ENCODE measurements at regions not wholly inside any gene's neighbourhood (a gene's known extent, or its start where the extent isn't known, plus 50 kb on each side); places are given as distances from the start of the nearest gene placed in this dataset.
"Not testable (repeated sequence)": the region's sequence is repeated elsewhere in the genome, so short reads cannot be mapped to it uniquely, and the experiment has no call there.

DNA sequence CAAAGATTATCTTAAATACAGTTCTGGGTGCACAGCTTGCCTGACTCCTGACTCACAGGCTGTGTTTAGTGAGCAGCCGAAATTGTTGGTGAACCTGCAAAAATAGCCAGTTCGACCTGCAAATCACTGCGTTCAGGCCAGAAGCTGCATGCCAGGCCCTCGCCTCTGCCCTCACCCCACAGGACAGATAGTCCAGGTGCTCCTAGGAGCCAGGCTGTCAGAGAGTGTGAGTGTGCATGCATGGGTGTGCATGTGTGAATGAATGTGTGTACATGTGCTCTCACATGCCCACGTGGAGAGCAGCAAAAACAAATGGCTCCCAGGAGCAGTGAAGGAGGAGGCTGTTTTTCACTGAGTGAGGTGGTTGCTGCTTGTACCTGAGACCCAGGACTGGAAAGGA, 131.8 kb downstream of the ABCC12 start:
- Histone ChIP-seq H3K9ac (no peak overlapping the region), H3K36me3 (ENCODE audit: low read depth) (no peaks in the 10 kb centered on the region), H3K79me2 (ENCODE audit: insufficient read depth) (no peaks in the 10 kb centered on the region), H3F3A (ENCODE audit: insufficient read depth) (no peaks in the 10 kb centered on the region), H3K4me1 (ENCODE audit: insufficient read depth) (no peaks in the 10 kb centered on the region), H4K20me1 (ENCODE audit: insufficient read depth) (no peaks in the 10 kb centered on the region), H3K9me2 (ENCODE audit: insufficient read depth) (no peaks in the 10 kb centered on the region), H3K27me3 (replicated peaks; ENCODE audit: insufficient read depth) (peaks cover 13% of the 10 kb centered on the region; the same call in 1 of the 2 replicates), H3K9me3 (ENCODE audit: low read depth) (no peaks in the 10 kb centered on the region), H3K4me3 (no peak overlapping the region), H3K27ac (no peak overlapping the region), H2AFZ (no peak overlapping the region), H3K4me2 (ENCODE audit: unreplicated experiment) (no peak overlapping the region)
- TF ChIP-seq EZH2 (IDR thresholded peaks at IDR 0.05; ENCODE audit: insufficient read depth, poor library complexity, severe bottlenecking) (no peak), EZH2phosphoT487 (IDR thresholded peaks at IDR 0.05; ENCODE audit: insufficient read depth, low read depth) (no peak)
- in situ Hi-C loops (cut with MboI), result no loop called here
- DNase-seq, result no peak
- 17 to 19% methylated on average over 5 of the region's 5 CpGs for WGBS, 2 experiments (ENCODE audit: low coverage in 1 of 2, low lambda C conversion rate in 2 of 2, missing lambda C conversion rate in 2 of 2)

- in situ Hi-C loops (cut with MboI), result no loop called here
Observed at GRCh38 chr16:48022496-48022895, 133.3 kb downstream of the ABCC12 start.

DNA sequence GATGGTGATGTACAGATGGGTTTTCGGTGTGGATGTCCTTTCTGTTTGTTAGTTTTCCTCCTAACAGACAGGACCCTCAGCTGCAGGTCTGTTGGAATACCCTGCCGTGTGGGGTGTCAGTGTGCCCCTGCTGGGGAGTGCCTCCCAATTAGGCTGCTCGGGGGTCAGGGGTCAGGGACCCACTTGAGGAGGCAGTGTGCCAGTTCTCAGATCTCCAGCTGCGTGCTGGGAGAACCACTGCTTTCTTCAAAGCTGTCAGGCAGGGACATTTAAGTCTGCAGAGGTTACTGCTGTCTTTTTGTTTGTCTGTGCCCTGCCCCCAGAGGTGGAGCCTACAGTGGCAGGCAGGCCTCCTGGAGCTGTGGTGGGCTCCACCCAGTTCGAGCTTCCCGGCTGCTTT, 135.2 kb downstream of the ABCC12 start:
- H3K9me3 ChIP-seq (ENCODE audit: low read depth); H3K4me2 ChIP-seq (ENCODE audit: unreplicated experiment); in situ Hi-C loops (cut with MboI); H3K79me2 ChIP-seq (ENCODE audit: insufficient read depth); H3K36me3 ChIP-seq (ENCODE audit: low read depth); H3K27ac ChIP-seq; H3K9ac ChIP-seq; H3K4me1 ChIP-seq (ENCODE audit: insufficient read depth); H4K20me1 ChIP-seq (ENCODE audit: insufficient read depth); DNase-seq; H3K4me3 ChIP-seq; H3K9me2 ChIP-seq (ENCODE audit: insufficient read depth); H3F3A ChIP-seq (ENCODE audit: insufficient read depth); H2AFZ ChIP-seq: not testable (repeated sequence)
- peaks cover 13% of the 10 kb centered on the region; the same call in 1 of the 2 replicates for H3K27me3 ChIP-seq (replicated peaks; ENCODE audit: insufficient read depth)
- WGBS, 2 experiments (ENCODE audit: low coverage in 1 of 2, low lambda C conversion rate in 2 of 2, missing lambda C conversion rate in 2 of 2), result 12 to 23% methylated on average over 4 to 6 of the region's 6 CpGs

More at GRCh38 chr16:48022496-48022895, 133.3 kb downstream of the ABCC12 start:
- Histone ChIP-seq H3K9me3 (ENCODE audit: low read depth) (no peaks in the 10 kb centered on the region), H4K20me1 (ENCODE audit: insufficient read depth) (no peaks in the 10 kb centered on the region), H3K27me3 (replicated peaks; ENCODE audit: insufficient read depth) (peaks cover 13% of the 10 kb centered on the region; the same call in 1 of the 2 replicates), H3K79me2 (ENCODE audit: insufficient read depth) (no peaks in the 10 kb centered on the region), H3K9ac (no peak overlapping the region), H3K9me2 (ENCODE audit: insufficient read depth) (no peaks in the 10 kb centered on the region), H2AFZ (no peak overlapping the region), H3K27ac (no peak overlapping the region), H3K36me3 (ENCODE audit: low read depth) (no peaks in the 10 kb centered on the region), H3K4me2 (ENCODE audit: unreplicated experiment) (no peak overlapping the region), H3F3A (ENCODE audit: insufficient read depth) (no peaks in the 10 kb centered on the region), H3K4me3 (no peak overlapping the region), H3K4me1 (ENCODE audit: insufficient read depth) (no peaks in the 10 kb centered on the region)
- TF ChIP-seq EZH2phosphoT487 (IDR thresholded peaks at IDR 0.05; ENCODE audit: insufficient read depth, low read depth), result no peak
- no peak for TF ChIP-seq EZH2 (IDR thresholded peaks at IDR 0.05; ENCODE audit: insufficient read depth, poor library complexity, severe bottlenecking)
- no peak for DNase-seq
- WGBS, 2 experiments (ENCODE audit: low coverage in 1 of 2, low lambda C conversion rate in 2 of 2, missing lambda C conversion rate in 2 of 2), result 62 to 65% methylated on average over 5 of the region's 5 CpGs

DNA sequence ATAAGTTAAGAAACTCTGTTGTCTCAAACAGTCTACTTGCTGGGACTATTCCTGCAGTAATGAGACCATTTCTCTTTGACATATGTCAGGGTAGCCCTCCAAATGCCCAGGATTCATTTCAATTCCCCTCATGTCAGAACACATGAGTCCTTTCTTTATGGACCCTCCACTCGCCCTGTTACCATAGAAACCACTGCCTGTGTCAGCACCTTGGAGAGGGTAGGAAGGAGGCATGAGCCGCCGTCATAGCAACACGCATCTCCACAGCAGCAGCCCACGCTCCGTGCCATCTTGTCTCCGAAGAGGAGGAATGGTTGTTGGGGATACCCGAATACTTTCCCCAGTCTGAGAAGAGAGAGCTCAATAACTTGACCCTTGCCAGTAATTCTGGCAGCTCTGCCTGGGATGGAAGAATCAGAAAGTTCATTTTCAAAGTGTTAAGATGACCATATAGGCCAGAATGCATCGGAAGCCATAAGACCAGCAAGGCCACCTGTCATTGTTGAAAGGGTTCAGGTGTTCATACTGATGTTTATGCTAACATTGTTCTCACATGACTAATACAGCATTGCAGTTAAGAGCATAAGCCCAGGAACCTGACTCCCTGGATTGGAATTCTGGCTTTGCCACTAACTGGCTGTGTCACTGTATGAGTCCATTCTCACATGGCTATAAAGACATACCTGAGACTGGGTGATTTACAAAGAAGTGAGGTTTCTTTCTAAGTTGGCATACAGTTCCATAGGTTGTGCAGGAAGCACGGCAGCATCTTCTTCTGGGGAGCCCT, 141.3 kb downstream of the ABCC12 start:
- Histone ChIP-seq H3K9ac (no peak overlapping the region), H3F3A (ENCODE audit: insufficient read depth) (no peaks in the 10 kb centered on the region), H3K9me3 (ENCODE audit: low read depth) (no peaks in the 10 kb centered on the region), H2AFZ (no peak overlapping the region), H3K4me1 (ENCODE audit: insufficient read depth) (no peaks in the 10 kb centered on the region), H3K9me2 (ENCODE audit: insufficient read depth) (no peaks in the 10 kb centered on the region), H3K36me3 (ENCODE audit: low read depth) (no peaks in the 10 kb centered on the region), H3K4me3 (no peak overlapping the region), H3K79me2 (ENCODE audit: insufficient read depth) (no peaks in the 10 kb centered on the region), H4K20me1 (ENCODE audit: insufficient read depth) (no peaks in the 10 kb centered on the region), H3K27ac (no peak overlapping the region), H3K27me3 (replicated peaks; ENCODE audit: insufficient read depth) (no peaks in the 10 kb centered on the region), H3K4me2 (ENCODE audit: unreplicated experiment) (no peak overlapping the region)
- in situ Hi-C loops (cut with MboI), result no loop called here
- TF ChIP-seq EZH2 (IDR thresholded peaks at IDR 0.05; ENCODE audit: insufficient read depth, poor library complexity, severe bottlenecking) (no peak), EZH2phosphoT487 (IDR thresholded peaks at IDR 0.05; ENCODE audit: insufficient read depth, low read depth) (no peak)
- 66% methylated on average over 9 to 10 of the region's 10 CpGs for WGBS, 2 experiments (ENCODE audit: low coverage in 1 of 2, low lambda C conversion rate in 2 of 2, missing lambda C conversion rate in 2 of 2)
- peak; percentile 5 for DNase-seq
